Fibroblast of skin of back (primary cell): ENCODE measurements at regions not wholly inside any gene's neighbourhood (a gene's known extent, or its start where the extent isn't known, plus 50 kb on each side); places are given as distances from the start of the nearest gene placed in this dataset.

Source experiments
- DNase-seq: peaks from one replicate; pipeline ENCODE4 v3.0.0-alpha.2; 2013

DNA sequence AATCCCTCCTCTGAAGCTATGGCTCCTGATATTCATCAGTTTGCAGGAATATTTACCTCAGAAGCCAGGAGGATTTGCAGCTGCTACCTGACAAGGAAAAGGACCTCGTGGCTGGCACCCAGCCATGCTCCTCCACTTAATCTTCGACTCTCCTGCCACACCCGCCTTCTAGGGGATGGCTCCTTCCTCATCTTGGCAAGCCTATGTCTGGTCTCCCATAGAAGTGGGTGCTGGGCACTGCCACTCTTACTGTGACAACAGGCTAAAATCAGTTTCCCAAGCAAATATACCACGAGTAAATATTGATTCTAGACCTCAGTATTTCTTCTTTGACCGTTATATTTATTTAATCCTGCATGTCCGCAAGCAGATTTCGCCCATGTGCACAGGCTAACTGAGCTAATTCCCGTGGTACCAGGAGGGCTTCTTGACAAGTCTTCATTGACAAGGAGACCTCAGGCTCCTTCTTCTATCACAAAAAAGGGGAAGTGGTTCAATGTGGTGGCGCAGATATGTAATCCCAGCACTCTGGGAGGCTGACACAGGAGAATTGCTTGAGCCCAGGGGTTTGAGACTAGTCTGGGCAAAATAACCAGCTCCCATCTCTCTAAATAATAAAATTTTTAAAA is 52.6 kb upstream of the DCTD start:
- no peak for DNase-seq

- DNase-seq, result no peak
Measured at GRCh38 chr4:182968917-182969650, 51.9 kb upstream of the DCTD start.

- no peak for DNase-seq
Measured at GRCh38 chr4:182967403-182967802, 50.2 kb upstream of the DCTD start.
